ENCODE measurements at regions not wholly inside any gene's neighbourhood (a gene's known extent, or its start where the extent isn't known, plus 50 kb on each side); places are given as distances from the start of the nearest gene placed in this dataset.
"Not testable (repeated sequence)": the region's sequence is repeated elsewhere in the genome, so short reads cannot be mapped to it uniquely, and the experiment has no call there.

- peaks cover 0 to 8% (median 0%) of the 10 kb centered on the region in 11 donors for H3K9me3 ChIP-seq
- H3K36me3 ChIP-seq, result no peaks in the 10 kb centered on the region
- no peak for TF ChIP-seq CTCF (IDR thresholded peaks at IDR 0.05)
- H3K27me3 ChIP-seq, result no peaks in the 10 kb centered on the region
- no peak overlapping the region for H3K27ac ChIP-seq
- ATAC-seq, result no peak
- no peaks in the 10 kb centered on the region for H3K4me1 ChIP-seq
- no peak for DNase-seq
- whole genome bisulfite sequencing, 2 donors, result 66 to 75% methylated on average over 2 of the region's 2 CpGs
- intact Hi-C loops (cut with DNase I), result no loop called here
- H3K4me3 ChIP-seq, result no peak overlapping the region
Measured at GRCh38 chr12:33205981-33206380, 233.6 kb downstream of the SYT10 start.

GRCh38 chr12:33194389-33194788 is 245.2 kb downstream of the SYT10 start:
- H3K36me3 ChIP-seq; H3K27me3 ChIP-seq; intact Hi-C loops (cut with DNase I); ATAC-seq; H3K4me1 ChIP-seq; H3K4me3 ChIP-seq; DNase-seq; H3K27ac ChIP-seq: not testable (repeated sequence)
- H3K9me3 ChIP-seq, result peaks cover 0 to 52% (median 0%) of the 10 kb centered on the region in 11 donors

GRCh38 chr12:33192226-33192625 is 247.4 kb downstream of the SYT10 start:
- Histone ChIP-seq H3K4me3 (no peak overlapping the region), H3K4me1 (no peaks in the 10 kb centered on the region), H3K27ac (no peak overlapping the region), H3K36me3 (no peaks in the 10 kb centered on the region), H3K9me3 (peaks cover 0 to 54% (median 4%) of the 10 kb centered on the region in 11 donors), H3K27me3 (no peaks in the 10 kb centered on the region)
- ATAC-seq (no peak), DNase-seq (no peak)
- intact Hi-C loops (cut with DNase I), result no loop called here
- no peak for TF ChIP-seq CTCF (IDR thresholded peaks at IDR 0.05)
- WGBS, 2 donors, result 80 to 85% methylated on average over 4 of the region's 4 CpGs

GRCh38 chr12:33187409-33187808 is 252.2 kb downstream of the SYT10 start:
- Histone ChIP-seq H3K4me1 (no peaks in the 10 kb centered on the region), H3K27ac (no peak overlapping the region), H3K4me3 (no peak overlapping the region), H3K9me3 (peaks cover 0 to 35% (median 4%) of the 10 kb centered on the region in 11 donors), H3K36me3 (no peaks in the 10 kb centered on the region), H3K27me3 (no peaks in the 10 kb centered on the region)
- DNase-seq, result no peak
- intact Hi-C loops (cut with DNase I), result no loop called here
- TF ChIP-seq CTCF (IDR thresholded peaks at IDR 0.05), result no peak
- no peak for ATAC-seq

- no peak for TF ChIP-seq CTCF (IDR thresholded peaks at IDR 0.05)
- Histone ChIP-seq H3K4me3 (no peak overlapping the region), H3K4me1 (no peaks in the 10 kb centered on the region), H3K27ac (no peak overlapping the region), H3K27me3 (no peaks in the 10 kb centered on the region), H3K9me3 (peaks cover 0 to 39% (median 4%) of the 10 kb centered on the region in 11 donors), H3K36me3 (no peaks in the 10 kb centered on the region)
- intact Hi-C loops (cut with DNase I), result no loop called here
- 64 to 65% methylated on average over 3 of the region's 3 CpGs for WGBS, 2 donors
- no peak for ATAC-seq
- no peak for DNase-seq
Measured at GRCh38 chr12:33184161-33184560, 255.5 kb downstream of the SYT10 start.

Data from heart right ventricle (tissue), 16 donors.